ENCODE measurements at regions not wholly inside any gene's neighbourhood (a gene's known extent, or its start where the extent isn't known, plus 50 kb on each side); places are given as distances from the start of the nearest gene placed in this dataset.

- TF ChIP-seq, protein P1, sequence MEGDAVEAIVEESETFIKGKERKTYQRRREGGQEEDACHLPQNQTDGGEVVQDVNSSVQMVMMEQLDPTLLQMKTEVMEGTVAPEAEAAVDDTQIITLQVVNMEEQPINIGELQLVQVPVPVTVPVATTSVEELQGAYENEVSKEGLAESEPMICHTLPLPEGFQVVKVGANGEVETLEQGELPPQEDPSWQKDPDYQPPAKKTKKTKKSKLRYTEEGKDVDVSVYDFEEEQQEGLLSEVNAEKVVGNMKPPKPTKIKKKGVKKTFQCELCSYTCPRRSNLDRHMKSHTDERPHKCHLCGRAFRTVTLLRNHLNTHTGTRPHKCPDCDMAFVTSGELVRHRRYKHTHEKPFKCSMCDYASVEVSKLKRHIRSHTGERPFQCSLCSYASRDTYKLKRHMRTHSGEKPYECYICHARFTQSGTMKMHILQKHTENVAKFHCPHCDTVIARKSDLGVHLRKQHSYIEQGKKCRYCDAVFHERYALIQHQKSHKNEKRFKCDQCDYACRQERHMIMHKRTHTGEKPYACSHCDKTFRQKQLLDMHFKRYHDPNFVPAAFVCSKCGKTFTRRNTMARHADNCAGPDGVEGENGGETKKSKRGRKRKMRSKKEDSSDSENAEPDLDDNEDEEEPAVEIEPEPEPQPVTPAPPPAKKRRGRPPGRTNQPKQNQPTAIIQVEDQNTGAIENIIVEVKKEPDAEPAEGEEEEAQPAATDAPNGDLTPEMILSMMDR (IDR thresholded peaks at IDR 0.05): no peak
- TF ChIP-seq POLR2AphosphoS5 (IDR thresholded peaks at IDR 0.05): peak; percentile 57 to 70 (median 69)
- TF ChIP-seq POLR2A (IDR thresholded peaks at IDR 0.05): no peak
Measured at GRCh38 chr1:234987415-234988154, 141.1 kb downstream of the TOMM20 start.

Measured in transverse colon (tissue), 4 donors.